Caco-2 (cell line): ENCODE measurements at regions not wholly inside any gene's neighbourhood (a gene's known extent, or its start where the extent isn't known, plus 50 kb on each side); places are given as distances from the start of the nearest gene placed in this dataset.

Experiments used
- BruUV-seq: library from RNA; stranded (reverse); fragments of 400-500 nt; replicated peaks from 2 replicates; lab custom pipeline; 2021; lab: Mats Ljungman, UMichigan
- CTCF ChIA-PET: fragments of 300-600 bp; sonication (Branson Sonifier 250); formaldehyde crosslinking; loops from one replicate; lab custom pipeline; 2022; ENCODE audit warnings: antibody characterized with exemption; lab: Charles Lee
- POLR2A ChIA-PET: fragments of 300-600 bp; sonication (Branson Sonifier 250); formaldehyde crosslinking; loops from one replicate; lab custom pipeline; 2022; ENCODE audit warnings: antibody characterized with exemption; lab: Charles Lee
- DNase-seq, 2 experiments: peaks; one replicate each; pipeline versions ENCODE4 v3.0.0 to v3.0.0-alpha.2; 2020 to 2022
- H3K27me3 ChIP-seq: replicated peaks from 2 replicates; pipeline ENCODE4 v1.6.0; 2011; ENCODE audit warnings: low read length; ENCODE audit not compliant: control insufficient read depth, insufficient read depth
- H3K36me3 ChIP-seq: 2 replicates; pipeline ENCODE4 v1.5.1; 2011; ENCODE audit warnings: low read length; ENCODE audit not compliant: control insufficient read depth, insufficient read depth
- H3K4me1 ChIP-seq: fragments of 250-450 bp; sonication (Bioruptor Pico); 2 replicates; pipeline ENCODE4 v1.5.1; 2020; ENCODE audit warnings: mild to moderate bottlenecking
- H3K4me3 ChIP-seq: 2 replicates; pipeline ENCODE4 v1.5.1; 2011; ENCODE audit warnings: low read depth, mild to moderate bottlenecking, control low read depth, low read length
- H3K9me3 ChIP-seq: fragments of 250-450 bp; sonication (Bioruptor Pico); 2 replicates; pipeline ENCODE4 v1.5.1; 2020; ENCODE audit warnings: mild to moderate bottlenecking, moderate library complexity
- H3K27ac Mint-ChIP-seq: one replicate; pipeline ENCODE4 v1.8.0; 2022; ENCODE audit warnings: mixed read lengths; ENCODE audit not compliant: unreplicated experiment
- H3K27me3 Mint-ChIP-seq: one replicate; pipeline ENCODE4 v1.8.0; 2022; ENCODE audit warnings: mixed read lengths; ENCODE audit not compliant: insufficient read depth, unreplicated experiment
- H3K36me3 Mint-ChIP-seq: one replicate; pipeline ENCODE4 v1.8.0; 2022; ENCODE audit warnings: mild to moderate bottlenecking, mixed read lengths; ENCODE audit not compliant: insufficient read depth, unreplicated experiment
- H3K4me1 Mint-ChIP-seq: one replicate; pipeline ENCODE4 v1.8.0; 2022; ENCODE audit warnings: low read depth, mixed read lengths; ENCODE audit not compliant: unreplicated experiment
- H3K4me3 Mint-ChIP-seq: one replicate; pipeline ENCODE4 v1.8.0; 2022; ENCODE audit warnings: mild to moderate bottlenecking, moderate library complexity, mixed read lengths; ENCODE audit not compliant: unreplicated experiment
- H3K9me3 Mint-ChIP-seq: one replicate; pipeline ENCODE4 v1.8.0; 2022; ENCODE audit warnings: mixed read lengths; ENCODE audit not compliant: unreplicated experiment
- intact Hi-C: fragments of 100-400 bp; cut with micrococcal nuclease; formaldehyde crosslinking; loops from one replicate; pipeline ENCODE4 v1.10.0; 2022; ENCODE audit not compliant: unreplicated experiment
- TF ChIP-seq, protein P1 (sequence below), 2 experiments: fragments of 200-600 bp in 1 of 2; IDR thresholded peaks; 1 replicate in 1 of 2; 2 replicates in 1 of 2; pipeline versions ENCODE4 v1.5.1 to v1.8.0; 2011 to 2022; ENCODE audit warnings: antibody characterized with exemption in 1 of 2, control low read depth in 1 of 2, inconsistent platforms in 1 of 2, low read depth in 1 of 2, low read length in 1 of 2, mild to moderate bottlenecking in 1 of 2, moderate library complexity in 1 of 2; ENCODE audit not compliant: insufficient read depth in 1 of 2, severe bottlenecking in 1 of 2, unreplicated experiment in 1 of 2

DNA sequence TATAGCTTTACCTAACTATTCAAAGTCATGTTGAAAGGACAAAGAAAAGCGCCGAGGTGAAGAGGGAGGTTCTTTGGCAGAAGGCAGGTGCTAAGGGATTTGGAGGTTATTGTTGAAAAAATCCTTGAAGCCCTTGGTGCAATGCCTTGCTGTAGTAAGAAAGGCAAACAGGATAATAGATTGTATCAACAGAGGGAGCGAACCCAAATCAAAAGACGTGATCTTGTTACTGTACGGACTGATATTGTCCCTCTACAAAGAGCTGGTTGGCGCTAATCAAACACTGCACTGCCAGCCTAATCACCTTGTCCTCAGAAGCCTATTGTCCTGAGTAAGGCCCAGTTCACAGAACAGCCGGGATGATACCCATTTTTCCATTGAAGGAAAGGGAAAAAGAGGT, 182.9 kb downstream of the ZIC3 start:
- H3K27me3 Mint-ChIP-seq = no peaks in the 10 kb centered on the region
- no TSS peak for BruUV-seq
- no peak overlapping the region for H3K4me3 ChIP-seq
- no peak overlapping the region for H3K27ac Mint-ChIP-seq
- H3K36me3 Mint-ChIP-seq = no peaks in the 10 kb centered on the region
- no peak overlapping the region for H3K4me3 Mint-ChIP-seq
- H3K4me1 Mint-ChIP-seq = no peaks in the 10 kb centered on the region
- H3K4me1 ChIP-seq = no peaks in the 10 kb centered on the region
- TF ChIP-seq, protein P1, sequence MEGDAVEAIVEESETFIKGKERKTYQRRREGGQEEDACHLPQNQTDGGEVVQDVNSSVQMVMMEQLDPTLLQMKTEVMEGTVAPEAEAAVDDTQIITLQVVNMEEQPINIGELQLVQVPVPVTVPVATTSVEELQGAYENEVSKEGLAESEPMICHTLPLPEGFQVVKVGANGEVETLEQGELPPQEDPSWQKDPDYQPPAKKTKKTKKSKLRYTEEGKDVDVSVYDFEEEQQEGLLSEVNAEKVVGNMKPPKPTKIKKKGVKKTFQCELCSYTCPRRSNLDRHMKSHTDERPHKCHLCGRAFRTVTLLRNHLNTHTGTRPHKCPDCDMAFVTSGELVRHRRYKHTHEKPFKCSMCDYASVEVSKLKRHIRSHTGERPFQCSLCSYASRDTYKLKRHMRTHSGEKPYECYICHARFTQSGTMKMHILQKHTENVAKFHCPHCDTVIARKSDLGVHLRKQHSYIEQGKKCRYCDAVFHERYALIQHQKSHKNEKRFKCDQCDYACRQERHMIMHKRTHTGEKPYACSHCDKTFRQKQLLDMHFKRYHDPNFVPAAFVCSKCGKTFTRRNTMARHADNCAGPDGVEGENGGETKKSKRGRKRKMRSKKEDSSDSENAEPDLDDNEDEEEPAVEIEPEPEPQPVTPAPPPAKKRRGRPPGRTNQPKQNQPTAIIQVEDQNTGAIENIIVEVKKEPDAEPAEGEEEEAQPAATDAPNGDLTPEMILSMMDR (IDR thresholded peaks at IDR 0.05; ENCODE audit: insufficient read depth in 1 of 2, low read depth in 1 of 2, low read length in 1 of 2, severe bottlenecking in 1 of 2, unreplicated experiment in 1 of 2) = no peak
- no peaks in the 10 kb centered on the region for H3K9me3 ChIP-seq
- intact Hi-C loops = no loop called here
- H3K9me3 Mint-ChIP-seq = no peaks in the 10 kb centered on the region
- DNase-seq = no peak
- no peaks in the 10 kb centered on the region for H3K36me3 ChIP-seq
- POLR2A ChIA-PET = no interaction called here
- CTCF ChIA-PET = no interaction called here
- H3K27me3 ChIP-seq = no peaks in the 10 kb centered on the region

DNA sequence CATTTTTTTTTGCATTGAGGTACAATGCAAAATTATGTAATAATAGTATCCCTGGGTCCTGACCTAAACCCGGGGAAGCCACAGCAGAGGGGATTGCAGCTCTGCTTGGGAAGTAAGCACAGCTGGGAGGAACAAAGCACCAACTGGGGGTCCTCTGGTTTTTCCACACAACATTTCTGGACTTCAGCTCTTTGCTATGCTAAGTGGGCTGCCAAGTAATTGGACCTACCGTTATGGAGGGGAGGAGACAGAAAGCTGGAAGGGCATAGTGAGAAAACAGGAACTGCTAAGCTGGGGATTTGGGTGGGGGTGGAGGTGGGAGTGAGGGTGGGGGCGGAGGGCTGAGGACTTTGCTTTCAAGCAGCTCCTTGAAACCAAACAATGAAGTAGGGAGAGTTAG, 183.3 kb downstream of the ZIC3 start:
- Histone ChIP-seq H3K4me1 (no peaks in the 10 kb centered on the region), H3K9me3 (no peaks in the 10 kb centered on the region), H3K4me3 (no peak overlapping the region), H3K27me3 (no peaks in the 10 kb centered on the region), H3K36me3 (no peaks in the 10 kb centered on the region)
- no peak for DNase-seq
- Mint-ChIP-seq H3K9me3 (no peaks in the 10 kb centered on the region), H3K4me3 (no peak overlapping the region), H3K27me3 (no peaks in the 10 kb centered on the region), H3K27ac (no peak overlapping the region), H3K4me1 (no peaks in the 10 kb centered on the region), H3K36me3 (no peaks in the 10 kb centered on the region)
- ChIA-PET CTCF (no interaction called here), POLR2A (no interaction called here)
- intact Hi-C loops = no loop called here
- BruUV-seq = no TSS peak
- TF ChIP-seq, protein P1 (IDR thresholded peaks at IDR 0.05; ENCODE audit: insufficient read depth in 1 of 2, low read depth in 1 of 2, low read length in 1 of 2, severe bottlenecking in 1 of 2, unreplicated experiment in 1 of 2) = no peak

DNA sequence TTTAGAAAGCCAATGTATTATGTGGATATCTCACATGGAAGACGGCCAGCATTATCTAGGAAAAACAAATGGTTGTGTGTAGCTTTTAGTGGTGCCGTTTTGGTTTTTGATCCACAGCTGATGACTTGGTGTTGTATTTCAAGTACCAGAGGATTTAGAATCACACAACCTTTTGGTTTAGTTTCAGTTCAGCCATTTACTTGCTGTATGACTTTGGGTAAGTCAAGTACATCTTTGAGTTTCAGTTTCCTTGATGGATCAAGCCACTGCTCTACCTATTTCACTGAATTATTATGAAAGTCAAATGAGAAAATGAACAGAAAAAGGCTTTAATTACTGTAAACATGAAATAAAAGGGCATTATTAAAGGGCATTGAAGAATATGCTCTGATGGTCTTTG, 205.6 kb downstream of the ZIC3 start:
- Mint-ChIP-seq H3K4me3 (no peak overlapping the region), H3K9me3 (peaks cover 7% of the 10 kb centered on the region), H3K4me1 (no peaks in the 10 kb centered on the region), H3K27me3 (no peaks in the 10 kb centered on the region), H3K27ac (no peak overlapping the region), H3K36me3 (no peaks in the 10 kb centered on the region)
- no peak for DNase-seq
- ChIA-PET CTCF (no interaction called here), POLR2A (no interaction called here)
- H3K36me3 ChIP-seq = no peaks in the 10 kb centered on the region
- no peaks in the 10 kb centered on the region for H3K27me3 ChIP-seq
- TF ChIP-seq, protein P1 (IDR thresholded peaks at IDR 0.05; ENCODE audit: insufficient read depth in 1 of 2, low read depth in 1 of 2, low read length in 1 of 2, severe bottlenecking in 1 of 2, unreplicated experiment in 1 of 2) = no peak
- intact Hi-C loops = no loop called here
- no peaks in the 10 kb centered on the region for H3K9me3 ChIP-seq
- H3K4me1 ChIP-seq = no peaks in the 10 kb centered on the region
- no peak overlapping the region for H3K4me3 ChIP-seq
- BruUV-seq = no TSS peak
